ENCODE measurements at regions not wholly inside any gene's neighbourhood (a gene's known extent, or its start where the extent isn't known, plus 50 kb on each side); places are given as distances from the start of the nearest gene placed in this dataset.

DNA sequence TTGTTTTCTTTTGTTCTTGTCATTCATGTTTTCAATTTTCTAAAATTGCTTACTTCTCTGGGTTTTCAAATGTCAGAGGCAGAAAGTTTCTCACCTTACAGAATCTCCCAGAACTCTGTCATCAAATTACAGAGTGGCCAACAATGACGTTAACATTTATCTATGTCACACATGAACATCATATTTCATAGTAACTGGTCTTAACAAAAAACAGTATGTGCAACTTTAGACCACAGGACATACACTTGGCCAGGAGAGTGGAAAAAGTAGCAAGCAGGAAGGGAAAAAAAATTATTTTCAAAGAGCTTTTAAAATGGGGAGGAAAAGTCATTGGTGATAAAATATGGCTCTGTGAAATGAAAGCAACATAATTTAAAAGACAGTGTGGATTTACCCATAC lies 426.5 kb downstream of the MED13L start:
- ATAC-seq: no peak
- H3K36me3 ChIP-seq: no peaks in the 10 kb centered on the region
- TF ChIP-seq, protein P1, sequence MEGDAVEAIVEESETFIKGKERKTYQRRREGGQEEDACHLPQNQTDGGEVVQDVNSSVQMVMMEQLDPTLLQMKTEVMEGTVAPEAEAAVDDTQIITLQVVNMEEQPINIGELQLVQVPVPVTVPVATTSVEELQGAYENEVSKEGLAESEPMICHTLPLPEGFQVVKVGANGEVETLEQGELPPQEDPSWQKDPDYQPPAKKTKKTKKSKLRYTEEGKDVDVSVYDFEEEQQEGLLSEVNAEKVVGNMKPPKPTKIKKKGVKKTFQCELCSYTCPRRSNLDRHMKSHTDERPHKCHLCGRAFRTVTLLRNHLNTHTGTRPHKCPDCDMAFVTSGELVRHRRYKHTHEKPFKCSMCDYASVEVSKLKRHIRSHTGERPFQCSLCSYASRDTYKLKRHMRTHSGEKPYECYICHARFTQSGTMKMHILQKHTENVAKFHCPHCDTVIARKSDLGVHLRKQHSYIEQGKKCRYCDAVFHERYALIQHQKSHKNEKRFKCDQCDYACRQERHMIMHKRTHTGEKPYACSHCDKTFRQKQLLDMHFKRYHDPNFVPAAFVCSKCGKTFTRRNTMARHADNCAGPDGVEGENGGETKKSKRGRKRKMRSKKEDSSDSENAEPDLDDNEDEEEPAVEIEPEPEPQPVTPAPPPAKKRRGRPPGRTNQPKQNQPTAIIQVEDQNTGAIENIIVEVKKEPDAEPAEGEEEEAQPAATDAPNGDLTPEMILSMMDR (IDR thresholded peaks at IDR 0.05): no peak
- TF ChIP-seq POLR2A (IDR thresholded peaks at IDR 0.05): no peak
- H3K4me1 ChIP-seq: no peaks in the 10 kb centered on the region
- DNase-seq: no peak
- H3K4me3 ChIP-seq: no peak overlapping the region
- H3K27ac ChIP-seq: no peak overlapping the region
- H3K27me3 ChIP-seq: no peaks in the 10 kb centered on the region
- no peaks in the 10 kb centered on the region for H3K9me3 ChIP-seq
- intact Hi-C loops (cut with DNase I): no loop called here
- WGBS (ENCODE audit: insufficient coverage, low coverage, low lambda C conversion rate, missing lambda C conversion rate): 62% methylated on average over 1 of the region's 1 CpG

DNA sequence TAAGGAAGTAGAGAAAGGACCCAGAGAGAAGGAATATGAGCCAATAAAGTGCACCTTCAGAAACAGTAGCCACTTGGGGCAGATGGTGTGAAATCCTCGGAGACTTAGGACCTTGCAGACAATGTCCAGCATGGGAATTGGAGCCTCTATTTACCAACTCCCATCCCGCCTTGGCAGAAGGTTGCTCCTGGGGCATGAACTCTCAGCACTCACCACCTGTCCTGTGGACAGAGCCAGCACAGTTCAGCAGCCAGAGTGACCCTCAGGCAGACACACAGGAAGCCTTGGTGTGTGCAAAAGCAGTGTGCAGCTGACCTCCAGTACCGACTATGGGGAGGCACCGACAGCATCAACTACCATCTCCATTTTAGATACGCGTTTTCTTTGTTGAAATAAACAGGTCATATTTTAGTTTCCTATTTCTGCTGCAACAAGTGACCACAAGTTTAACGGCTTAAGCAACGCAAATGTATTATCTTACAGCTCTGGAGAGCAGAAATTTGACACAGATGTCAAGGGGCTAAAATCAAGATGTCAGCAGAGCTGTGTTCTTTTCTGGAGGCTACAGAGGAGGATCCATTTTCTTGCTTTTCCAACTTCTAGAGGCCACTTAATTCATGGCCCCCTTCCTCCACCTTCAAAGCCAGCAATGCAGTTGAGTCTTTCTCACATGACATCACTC lies 428.1 kb downstream of the MED13L start:
- WGBS (ENCODE audit: insufficient coverage, low coverage, low lambda C conversion rate, missing lambda C conversion rate): 56% methylated on average over 8 of the region's 8 CpGs
- no peak overlapping the region for H3K4me3 ChIP-seq
- H3K4me1 ChIP-seq: no peaks in the 10 kb centered on the region
- intact Hi-C loops (cut with DNase I): no loop called here
- TF ChIP-seq POLR2A (IDR thresholded peaks at IDR 0.05): no peak
- TF ChIP-seq, protein P1 (IDR thresholded peaks at IDR 0.05): no peak
- H3K9me3 ChIP-seq: no peaks in the 10 kb centered on the region
- DNase-seq: no peak
- no peaks in the 10 kb centered on the region for H3K36me3 ChIP-seq
- no peak overlapping the region for H3K27ac ChIP-seq
- no peaks in the 10 kb centered on the region for H3K27me3 ChIP-seq
- ATAC-seq: no peak

DNA sequence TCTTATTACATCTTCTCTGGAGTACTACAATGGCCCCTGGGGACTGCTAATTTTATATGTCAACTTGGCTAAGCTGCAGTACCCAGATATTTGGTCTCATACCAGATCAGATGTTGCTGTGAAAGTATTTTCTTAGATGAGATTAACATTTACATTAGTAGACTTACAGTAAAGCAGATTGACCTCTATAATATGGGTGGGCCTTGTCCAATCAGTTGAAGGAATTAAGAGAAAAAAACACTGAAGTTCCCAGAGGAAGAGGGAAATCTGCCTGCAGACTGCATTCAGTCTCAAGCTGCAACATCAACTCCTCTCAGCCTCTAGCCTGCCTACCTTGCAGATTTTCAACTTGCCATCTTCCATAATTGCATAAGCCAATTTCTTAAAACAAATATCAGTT lies 430.1 kb downstream of the MED13L start:
- DNase-seq: no peak
- no peak for TF ChIP-seq POLR2A (IDR thresholded peaks at IDR 0.05)
- TF ChIP-seq, protein P1 (IDR thresholded peaks at IDR 0.05): no peak
- Histone ChIP-seq H3K9me3 (no peaks in the 10 kb centered on the region), H3K36me3 (no peaks in the 10 kb centered on the region), H3K27ac (no peak overlapping the region), H3K4me1 (no peaks in the 10 kb centered on the region), H3K27me3 (no peaks in the 10 kb centered on the region), H3K4me3 (no peak overlapping the region)
- no peak for ATAC-seq
- intact Hi-C loops (cut with DNase I): no loop called here

DNA sequence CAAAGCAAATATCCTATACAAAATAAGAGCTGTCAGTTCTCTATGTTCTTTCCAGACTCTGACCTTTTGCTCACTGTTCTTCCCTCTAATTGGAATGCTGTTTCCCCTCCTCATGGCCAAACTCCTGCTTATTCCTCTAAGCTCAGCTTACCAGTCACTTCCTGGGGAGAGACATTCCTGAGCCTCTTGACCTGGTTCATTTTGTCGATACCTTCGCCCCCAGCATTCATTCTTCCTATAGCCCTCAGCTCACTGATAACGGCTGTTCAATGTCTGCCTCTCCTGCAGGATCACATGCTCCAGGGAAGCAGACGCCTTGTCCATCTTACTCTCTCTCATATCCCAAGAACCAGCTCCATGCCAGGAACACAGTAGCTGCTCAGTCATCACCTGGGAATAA lies 431.0 kb downstream of the MED13L start:
- H3K36me3 ChIP-seq: no peaks in the 10 kb centered on the region
- intact Hi-C loops (cut with DNase I): no loop called here
- WGBS (ENCODE audit: insufficient coverage, low coverage, low lambda C conversion rate, missing lambda C conversion rate): 32% methylated on average over 4 of the region's 4 CpGs

More for the DNA sequence above, 431.0 kb downstream of the MED13L start:
- DNase-seq: no peak
- no peaks in the 10 kb centered on the region for H3K4me1 ChIP-seq
- no peak overlapping the region for H3K4me3 ChIP-seq
- TF ChIP-seq, protein P1 (IDR thresholded peaks at IDR 0.05): no peak
- no peak for TF ChIP-seq POLR2A (IDR thresholded peaks at IDR 0.05)
- no peak for ATAC-seq
- no peaks in the 10 kb centered on the region for H3K27me3 ChIP-seq
- no peak overlapping the region for H3K27ac ChIP-seq
- H3K9me3 ChIP-seq: no peaks in the 10 kb centered on the region
